ENCODE measurements at regions not wholly inside any gene's neighbourhood (a gene's known extent, or its start where the extent isn't known, plus 50 kb on each side); places are given as distances from the start of the nearest gene placed in this dataset.

DNA sequence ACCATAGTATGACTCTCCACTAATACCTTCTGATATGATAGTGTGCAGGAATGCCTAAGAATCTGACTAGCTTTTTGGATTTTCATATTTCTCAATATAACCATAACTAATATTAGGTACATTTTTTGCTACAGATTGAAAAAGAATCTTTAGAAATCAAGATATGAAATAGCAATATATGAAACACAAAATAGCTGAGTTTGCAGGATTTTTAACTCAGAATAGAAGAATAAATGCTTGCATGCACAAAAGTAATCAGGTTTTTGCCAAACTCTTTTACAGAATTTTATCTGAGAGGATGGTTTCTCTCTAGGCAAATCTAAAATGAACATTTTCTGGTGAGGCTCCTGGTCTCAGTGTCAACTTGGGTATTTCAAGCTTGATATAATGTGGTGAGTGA lies 402.6 kb downstream of the TMEM232 start:
- Histone ChIP-seq H3F3A (replicated peaks; ENCODE audit: low read depth) (no peaks in the 10 kb centered on the region), H2AFZ (no peak overlapping the region), H3K4me1 (ENCODE audit: insufficient read depth) (no peaks in the 10 kb centered on the region), H3K36me3 (ENCODE audit: insufficient read depth) (no peaks in the 10 kb centered on the region), H3K9me2 (ENCODE audit: insufficient read depth) (no peaks in the 10 kb centered on the region), H3K27me3 (ENCODE audit: insufficient read depth) (no peaks in the 10 kb centered on the region), H3K27ac (ENCODE audit: low read depth) (no peak overlapping the region), H3K4me2 (no peak overlapping the region), H3K4me3 (no peak overlapping the region), H3K79me2 (replicated peaks; ENCODE audit: insufficient read depth) (no peaks in the 10 kb centered on the region), H4K20me1 (replicated peaks; ENCODE audit: insufficient read depth) (no peaks in the 10 kb centered on the region)
- no peak for DNase-seq (ENCODE audit: low spot score)
- no peaks in the 10 kb centered on the region for H3K36me3 Mint-ChIP-seq (ENCODE audit: low read depth)
- H3K27me3 Mint-ChIP-seq (ENCODE audit: insufficient read depth, low read depth, poor library complexity), result no peaks in the 10 kb centered on the region
- ATAC-seq, result no peak
- H3K4me1 Mint-ChIP-seq, result no peaks in the 10 kb centered on the region
- H3K27ac Mint-ChIP-seq, result no peak overlapping the region
- H3K9me3 Mint-ChIP-seq, result no peaks in the 10 kb centered on the region
- H3K4me3 Mint-ChIP-seq, result no peak overlapping the region
- TF ChIP-seq NANOG (IDR thresholded peaks at IDR 0.05; ENCODE audit: borderline replicate concordance), result no peak
- no peak for TF ChIP-seq EZH2phosphoT487 (IDR thresholded peaks at IDR 0.05; ENCODE audit: unreplicated experiment)
- no peak for TF ChIP-seq EZH2 (IDR thresholded peaks at IDR 0.05; ENCODE audit: low read depth, unreplicated experiment)
- no peak for TF ChIP-seq STAT1 (IDR thresholded peaks at IDR 0.05; ENCODE audit: unreplicated experiment)
- no peak for TF ChIP-seq ZNF462 (CRISPR knock-in tag; IDR thresholded peaks at IDR 0.05)
- TF ChIP-seq, protein P1, sequence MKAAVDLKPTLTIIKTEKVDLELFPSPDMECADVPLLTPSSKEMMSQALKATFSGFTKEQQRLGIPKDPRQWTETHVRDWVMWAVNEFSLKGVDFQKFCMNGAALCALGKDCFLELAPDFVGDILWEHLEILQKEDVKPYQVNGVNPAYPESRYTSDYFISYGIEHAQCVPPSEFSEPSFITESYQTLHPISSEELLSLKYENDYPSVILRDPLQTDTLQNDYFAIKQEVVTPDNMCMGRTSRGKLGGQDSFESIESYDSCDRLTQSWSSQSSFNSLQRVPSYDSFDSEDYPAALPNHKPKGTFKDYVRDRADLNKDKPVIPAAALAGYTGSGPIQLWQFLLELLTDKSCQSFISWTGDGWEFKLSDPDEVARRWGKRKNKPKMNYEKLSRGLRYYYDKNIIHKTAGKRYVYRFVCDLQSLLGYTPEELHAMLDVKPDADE (IDR thresholded peaks at IDR 0.05), result no peak
- TF ChIP-seq POLR2AphosphoS5 (IDR thresholded peaks at IDR 0.05; ENCODE audit: low read depth), result no peak
- TF ChIP-seq JUNB (IDR thresholded peaks at IDR 0.05; ENCODE audit: unreplicated experiment), result no peak
- no peak for TF ChIP-seq CTCF (conservative IDR thresholded peaks at IDR 0.05; ENCODE audit: low read depth in 2 of 2)
- no peak for TF ChIP-seq REST (IDR thresholded peaks at IDR 0.05; ENCODE audit: unreplicated experiment)
- no peak for TF ChIP-seq CREB1 (CRISPR knock-in tag; IDR thresholded peaks at IDR 0.05; ENCODE audit: low read depth)
- TF ChIP-seq ZNF331 (CRISPR knock-in tag; IDR thresholded peaks at IDR 0.05; ENCODE audit: low read depth), result no peak
- TF ChIP-seq ZNF114 (CRISPR knock-in tag; IDR thresholded peaks at IDR 0.05), result no peak

Measured in GM23338 (cell line).